AG10803 (cell line): ENCODE measurements at regions not wholly inside any gene's neighbourhood (a gene's known extent, or its start where the extent isn't known, plus 50 kb on each side); places are given as distances from the start of the nearest gene placed in this dataset.

Experiments
- DNase-seq: peaks from one replicate; pipeline ENCODE4 v3.0.0; 2010; ENCODE audit warnings: low read depth
- H3K4me3 ChIP-seq: 2 replicates; pipeline ENCODE4 v1.5.1; 2011; ENCODE audit warnings: mild to moderate bottlenecking, low read length, control low read depth
- TF ChIP-seq, protein P1 (sequence below): conservative IDR thresholded peaks from 2 replicates; pipeline ENCODE4 v1.5.1; 2011; ENCODE audit warnings: mild to moderate bottlenecking, low read length, control low read depth, inconsistent platforms

DNA sequence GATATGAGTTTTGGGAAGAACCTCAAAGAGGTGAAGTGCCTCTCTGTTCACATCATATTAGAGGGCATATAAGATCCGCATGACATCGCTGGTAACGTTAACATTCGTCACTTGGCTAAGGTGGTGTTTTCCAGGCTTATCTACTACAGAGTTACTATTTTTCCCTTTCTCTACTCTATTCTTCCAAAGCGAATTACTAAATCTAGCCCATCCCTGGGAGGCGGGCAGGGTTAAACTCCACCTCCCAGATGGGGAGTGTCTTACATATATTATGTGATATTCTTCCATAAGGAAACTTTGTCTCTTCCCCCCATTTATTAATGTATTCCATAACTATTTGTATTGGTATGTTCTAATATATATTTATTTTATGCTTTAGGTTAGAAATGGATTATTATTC, 293.9 kb downstream of the CYRIA start:
- no peak overlapping the region for H3K4me3 ChIP-seq
- DNase-seq: no peak
- TF ChIP-seq, protein P1, sequence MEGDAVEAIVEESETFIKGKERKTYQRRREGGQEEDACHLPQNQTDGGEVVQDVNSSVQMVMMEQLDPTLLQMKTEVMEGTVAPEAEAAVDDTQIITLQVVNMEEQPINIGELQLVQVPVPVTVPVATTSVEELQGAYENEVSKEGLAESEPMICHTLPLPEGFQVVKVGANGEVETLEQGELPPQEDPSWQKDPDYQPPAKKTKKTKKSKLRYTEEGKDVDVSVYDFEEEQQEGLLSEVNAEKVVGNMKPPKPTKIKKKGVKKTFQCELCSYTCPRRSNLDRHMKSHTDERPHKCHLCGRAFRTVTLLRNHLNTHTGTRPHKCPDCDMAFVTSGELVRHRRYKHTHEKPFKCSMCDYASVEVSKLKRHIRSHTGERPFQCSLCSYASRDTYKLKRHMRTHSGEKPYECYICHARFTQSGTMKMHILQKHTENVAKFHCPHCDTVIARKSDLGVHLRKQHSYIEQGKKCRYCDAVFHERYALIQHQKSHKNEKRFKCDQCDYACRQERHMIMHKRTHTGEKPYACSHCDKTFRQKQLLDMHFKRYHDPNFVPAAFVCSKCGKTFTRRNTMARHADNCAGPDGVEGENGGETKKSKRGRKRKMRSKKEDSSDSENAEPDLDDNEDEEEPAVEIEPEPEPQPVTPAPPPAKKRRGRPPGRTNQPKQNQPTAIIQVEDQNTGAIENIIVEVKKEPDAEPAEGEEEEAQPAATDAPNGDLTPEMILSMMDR: no peak

DNA sequence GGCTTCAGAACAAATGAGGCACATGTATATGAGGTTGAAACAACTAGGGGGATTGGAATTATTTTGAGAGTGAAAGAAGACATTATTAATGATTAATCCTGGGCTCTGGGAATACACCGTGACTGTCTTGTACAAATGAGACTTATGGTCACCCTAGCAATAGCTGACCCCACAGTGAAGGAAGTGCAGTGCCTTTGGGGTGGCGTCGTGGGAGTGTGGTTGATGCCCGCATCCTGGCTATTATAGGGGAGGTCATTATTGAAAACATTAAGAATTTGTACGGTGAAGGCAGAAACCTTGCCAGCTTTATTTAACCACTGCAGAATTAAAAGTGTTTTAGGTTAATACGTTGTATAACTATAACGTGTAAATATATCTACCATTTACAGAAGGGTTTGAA, 296.7 kb downstream of the CYRIA start:
- DNase-seq: no peak
- no peak overlapping the region for H3K4me3 ChIP-seq
- TF ChIP-seq, protein P1: no peak

DNA sequence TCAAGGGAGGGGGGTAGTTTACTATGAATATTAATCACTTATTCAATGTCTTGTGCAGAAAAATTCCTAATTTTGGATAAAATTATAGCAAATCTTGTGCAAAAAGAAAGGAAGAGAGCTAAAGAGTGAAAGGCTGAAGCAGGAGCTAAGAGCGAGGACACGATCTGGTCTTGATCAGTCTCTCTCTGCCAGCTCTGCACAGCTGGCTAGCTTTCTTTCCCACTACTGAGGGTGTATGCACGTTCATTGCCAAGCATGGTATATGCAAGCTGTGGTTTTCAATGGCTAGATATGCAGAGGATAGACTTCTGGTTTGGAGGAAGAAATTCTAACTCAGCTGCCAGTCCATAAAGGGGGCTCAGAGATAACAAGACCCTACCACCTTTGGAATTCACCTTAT, 297.3 kb downstream of the CYRIA start:
- no peak overlapping the region for H3K4me3 ChIP-seq
- TF ChIP-seq, protein P1: no peak
- DNase-seq: no peak

DNA sequence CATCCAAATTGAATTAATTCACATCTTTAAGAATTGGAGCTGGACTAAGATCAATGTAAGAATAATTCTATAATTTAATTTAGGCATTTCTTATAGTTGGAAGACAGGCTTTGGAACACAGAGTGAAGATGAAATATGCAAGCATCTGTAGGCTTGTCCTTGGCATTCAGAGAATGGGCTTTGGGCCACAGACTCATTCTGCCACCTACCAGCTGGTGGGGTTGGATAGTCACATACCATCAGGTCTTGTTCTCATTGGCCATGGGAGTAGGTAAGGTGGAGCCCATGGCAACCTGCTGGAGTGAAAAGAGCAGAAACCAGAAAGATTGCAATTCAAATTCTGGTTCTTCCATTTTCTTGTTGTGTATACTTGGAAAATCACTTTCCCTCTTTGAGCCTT, 300.3 kb downstream of the CYRIA start:
- TF ChIP-seq, protein P1: no peak
- DNase-seq: no peak
- H3K4me3 ChIP-seq: no peak overlapping the region

DNA sequence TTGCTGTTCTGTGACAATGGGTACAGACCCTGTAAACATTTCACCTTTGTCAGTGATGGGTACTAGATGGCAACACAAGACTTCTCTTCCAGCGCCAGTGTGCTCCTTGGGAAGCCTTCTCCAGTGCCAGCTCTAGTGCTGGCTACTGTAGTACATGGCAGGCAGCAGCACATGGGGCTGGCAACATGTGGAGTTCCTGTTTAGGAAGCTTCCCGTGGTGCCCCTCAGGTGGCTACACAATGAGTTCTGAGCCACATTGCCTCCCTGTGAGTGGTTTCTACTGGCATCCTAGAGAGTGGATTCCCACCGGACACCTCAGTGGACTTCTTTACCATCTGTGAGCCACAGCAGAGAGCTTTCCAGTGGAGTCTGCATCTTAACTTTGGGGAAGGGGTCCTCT, 302.1 kb downstream of the CYRIA start:
- no peak overlapping the region for H3K4me3 ChIP-seq
- no peak for DNase-seq
- TF ChIP-seq, protein P1: no peak

DNA sequence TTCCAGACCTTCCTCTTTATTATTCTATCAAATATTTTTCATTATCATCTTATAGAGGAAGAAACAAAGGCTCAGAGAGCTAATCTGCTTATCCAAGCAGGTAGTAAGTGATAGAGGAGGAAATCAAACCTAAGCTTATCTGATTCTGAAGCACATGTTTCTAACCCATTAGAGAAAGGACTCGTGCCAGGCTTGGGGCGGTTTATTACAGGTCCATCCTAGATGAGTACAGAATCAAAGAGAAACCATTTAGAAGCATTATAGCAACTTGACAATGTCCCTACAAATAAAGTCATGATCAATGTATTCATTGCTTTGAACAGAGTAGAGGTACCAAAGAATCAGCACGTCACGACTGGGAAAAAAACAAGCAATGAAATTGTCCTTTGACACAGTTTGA, 303.0 kb downstream of the CYRIA start:
- TF ChIP-seq, protein P1: no peak
- DNase-seq: no peak
- H3K4me3 ChIP-seq: no peak overlapping the region

DNA sequence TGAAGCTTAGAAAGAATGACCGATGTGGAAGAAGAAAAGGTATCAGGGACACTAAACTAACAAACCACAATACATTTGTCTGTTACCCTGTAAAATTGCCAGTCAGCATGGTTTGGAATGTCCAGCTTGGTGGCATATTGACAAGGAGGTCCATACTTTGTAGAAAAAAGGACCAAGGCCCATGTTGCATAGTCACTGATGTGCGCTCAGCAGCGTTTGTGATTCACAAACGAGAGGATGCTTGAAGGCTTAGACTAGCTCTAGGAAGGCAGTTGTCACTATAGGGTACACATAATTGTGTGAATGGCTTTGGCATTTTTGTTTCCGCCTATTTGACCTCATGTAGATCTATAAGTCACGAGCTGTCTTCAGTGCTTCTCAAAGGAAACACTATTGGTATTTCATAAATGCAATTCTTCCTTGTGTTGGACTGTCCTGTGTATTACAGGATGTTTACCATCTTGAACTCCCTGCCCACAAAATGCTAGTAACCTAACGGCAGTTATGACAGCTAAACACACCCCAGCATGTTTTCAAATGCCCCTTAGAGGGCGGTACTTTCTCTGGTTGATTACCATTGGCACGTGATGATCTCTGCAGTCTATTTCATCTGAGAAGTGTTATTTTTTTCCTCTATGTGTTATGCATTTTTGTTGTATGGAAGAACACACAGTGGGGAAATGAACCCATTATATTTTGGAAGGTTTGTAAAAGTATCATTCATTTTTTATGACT, 304.2 kb downstream of the CYRIA start:
- no peak overlapping the region for H3K4me3 ChIP-seq
- no peak for DNase-seq
- TF ChIP-seq, protein P1: no peak
